Tongue (tissue), 1 donor: ENCODE measurements at regions not wholly inside any gene's neighbourhood (a gene's known extent, or its start where the extent isn't known, plus 50 kb on each side); places are given as distances from the start of the nearest gene placed in this dataset.
A peak's percentile ranks its signal among the peaks of the same experiment; 100 is the strongest.
"Not testable (repeated sequence)": the region's sequence is repeated elsewhere in the genome, so short reads cannot be mapped to it uniquely, and the experiment has no call there.

Source experiments
- DNase-seq: peaks from one replicate; pipeline ENCODE4 v3.0.0-alpha.2; 2015

GRCh38 chr18:1133541-1133940 lies 228.9 kb downstream of the ADCYAP1 start:
- DNase-seq, result peak; percentile 2

DNA sequence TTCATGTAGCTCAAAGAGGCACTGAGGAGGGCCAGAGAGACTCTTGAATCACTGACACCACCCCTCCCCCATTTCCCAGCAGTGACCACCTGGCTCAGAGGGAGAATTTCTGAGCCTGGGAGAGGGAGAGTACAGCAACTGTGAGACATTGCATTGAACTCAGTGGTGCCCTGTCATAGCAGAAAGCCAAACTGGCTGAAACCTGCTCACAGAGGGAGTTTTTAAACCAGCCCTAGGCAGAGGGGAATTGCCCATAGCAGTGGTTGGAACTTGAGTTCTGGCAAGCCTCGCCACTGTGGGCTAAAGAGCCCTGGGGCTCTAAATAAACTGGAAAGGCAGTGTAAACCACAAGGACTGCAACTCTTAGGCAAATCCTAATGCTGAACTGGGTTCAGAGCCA lies 243.1 kb downstream of the ADCYAP1 start:
- no peak for DNase-seq

DNA sequence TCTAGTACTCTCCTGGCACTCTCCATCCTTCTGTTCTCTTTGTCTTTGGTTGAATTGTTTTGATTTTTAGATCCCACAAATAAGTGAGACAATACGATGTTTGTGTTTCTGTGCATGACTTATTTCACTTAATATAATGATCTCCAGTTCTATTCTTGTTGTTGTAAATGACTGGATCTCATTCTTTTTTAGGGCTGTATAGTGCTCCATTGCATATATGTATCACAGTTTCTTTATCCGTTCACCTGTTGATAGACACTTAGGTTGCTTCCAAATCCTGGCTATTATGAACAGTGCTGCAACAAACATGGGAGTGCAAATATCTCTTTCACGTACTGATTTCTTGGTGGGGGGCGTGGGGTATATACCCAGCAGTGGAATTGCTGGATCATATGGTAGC lies 245.0 kb downstream of the ADCYAP1 start:
- no peak for DNase-seq

DNA sequence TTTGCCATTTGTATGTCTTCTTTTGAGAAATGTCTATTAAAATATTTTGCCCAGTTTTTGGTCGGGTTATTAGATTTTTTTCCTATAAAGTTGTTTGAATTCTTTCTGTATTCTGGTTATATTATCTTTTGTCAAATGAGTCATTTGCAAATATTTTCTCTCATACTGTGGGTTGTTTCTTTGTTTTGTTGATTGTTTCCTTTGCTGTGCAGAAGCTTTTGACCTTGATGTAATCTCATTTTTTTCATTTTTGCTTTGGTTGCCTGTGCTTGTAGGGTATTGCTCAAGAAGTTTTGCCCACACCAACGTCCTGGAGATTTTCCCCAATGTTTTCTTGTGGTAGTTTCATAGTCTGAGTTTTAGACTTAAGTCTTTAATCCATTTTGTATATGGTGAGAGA lies 245.7 kb downstream of the ADCYAP1 start:
- DNase-seq, result no peak

- not testable (repeated sequence) for DNase-seq
These were observed 248.3 kb downstream of the ADCYAP1 start for GRCh38 chr18:1152958-1153357.

- no peak for DNase-seq
These were observed 268.9 kb downstream of the ADCYAP1 start for GRCh38 chr18:1173593-1173992.

GRCh38 chr18:1177232-1177631 lies 272.6 kb downstream of the ADCYAP1 start:
- no peak for DNase-seq

- no peak for DNase-seq
These were observed 286.7 kb downstream of the ADCYAP1 start for GRCh38 chr18:1191341-1191740.

DNA sequence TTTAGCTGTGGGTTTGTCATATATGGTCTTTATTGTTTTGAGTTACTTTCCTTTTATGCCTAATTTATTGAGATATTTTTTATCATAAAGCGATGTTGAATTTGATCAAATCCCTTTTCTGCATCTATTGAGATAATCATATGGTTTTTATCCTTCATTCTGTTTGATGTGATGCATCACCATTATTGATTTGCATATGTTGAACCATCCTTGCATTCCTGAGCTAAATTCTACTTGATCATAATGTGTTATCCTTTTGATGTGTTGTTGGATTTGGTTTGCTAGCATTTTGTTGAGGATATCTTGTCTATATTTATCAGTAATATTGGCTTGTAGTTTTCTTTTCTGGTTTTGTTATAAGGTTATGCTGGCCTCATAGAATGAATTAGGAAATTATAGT lies 308.5 kb downstream of the ADCYAP1 start:
- no peak for DNase-seq

GRCh38 chr18:1222880-1223279 lies 318.2 kb downstream of the ADCYAP1 start:
- no peak for DNase-seq

DNA sequence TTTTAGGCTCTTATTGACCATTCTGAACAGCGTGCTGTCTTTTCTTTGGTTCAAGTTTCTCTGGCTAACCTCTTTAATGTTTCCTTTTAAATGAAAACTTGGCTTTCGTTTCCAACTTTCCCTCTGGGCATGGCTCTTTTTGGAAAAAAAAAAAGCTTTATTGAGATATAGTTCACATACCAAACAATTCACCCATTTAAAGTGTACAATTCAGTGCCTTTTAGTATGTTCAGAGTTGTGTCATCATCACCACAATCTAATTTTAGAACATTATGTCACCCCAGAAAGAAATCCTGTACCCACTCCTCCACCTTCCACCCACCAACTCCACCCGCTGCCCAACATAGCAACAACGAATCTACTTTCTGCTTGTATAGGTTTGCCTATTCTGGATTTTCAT lies 322.4 kb downstream of the ADCYAP1 start:
- no peak for DNase-seq

DNA sequence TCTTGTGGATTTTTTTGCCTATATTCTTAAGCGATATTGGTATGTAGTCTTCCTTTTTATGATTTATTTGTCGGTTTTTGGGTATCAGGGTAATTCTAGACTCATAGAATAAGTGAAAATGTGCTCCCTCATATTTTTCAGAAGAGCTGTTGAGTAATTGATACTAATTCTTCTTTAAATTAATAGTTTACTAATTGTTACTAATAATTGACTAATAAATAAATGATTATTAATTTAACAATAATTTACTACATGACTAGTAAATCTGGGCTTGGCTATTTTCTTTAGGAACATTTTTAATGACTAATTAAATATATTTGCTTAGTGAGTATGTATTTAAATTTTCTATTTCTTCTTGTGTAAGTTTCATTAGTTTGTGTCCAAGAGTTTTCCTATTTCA lies 325.0 kb downstream of the ADCYAP1 start:
- no peak for DNase-seq

DNA sequence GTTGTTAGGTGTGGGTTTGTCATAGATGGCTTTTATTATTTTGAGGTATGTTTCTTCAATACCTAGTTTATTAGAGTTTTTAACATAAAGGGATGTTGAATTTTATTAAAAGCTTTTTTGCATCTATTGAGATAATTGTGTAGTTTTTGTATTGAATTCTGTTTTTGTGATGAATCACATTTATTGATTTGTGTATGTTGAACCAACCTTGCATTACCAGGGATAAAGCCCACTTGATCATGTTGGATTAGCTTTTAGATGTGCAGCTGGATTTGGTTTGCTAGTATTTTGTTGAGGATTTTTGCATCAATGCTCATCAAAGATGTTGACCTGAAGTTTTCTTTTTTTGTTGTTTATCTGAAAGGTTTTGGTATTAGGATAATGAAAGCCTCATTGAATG lies 328.2 kb downstream of the ADCYAP1 start:
- DNase-seq, result no peak

DNA sequence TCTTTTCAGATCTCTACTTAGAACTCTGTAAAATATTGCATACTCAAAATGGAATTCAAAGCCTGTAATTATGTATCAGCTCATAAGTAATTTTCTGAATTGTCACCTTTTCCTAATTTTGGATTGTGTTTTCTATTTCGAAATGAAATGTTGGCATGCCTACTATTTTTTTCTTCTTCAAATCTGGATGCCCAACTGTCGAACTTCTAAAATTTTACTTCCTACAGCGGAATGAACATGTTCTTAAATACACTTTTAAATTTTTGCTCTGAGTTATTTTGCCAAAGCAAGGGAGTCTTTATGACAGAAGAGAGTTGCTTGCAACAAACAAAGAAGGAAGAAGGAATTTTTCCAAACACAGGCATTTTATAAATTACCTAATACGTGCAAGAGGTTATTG lies 336.0 kb downstream of the ADCYAP1 start:
- no peak for DNase-seq

DNA sequence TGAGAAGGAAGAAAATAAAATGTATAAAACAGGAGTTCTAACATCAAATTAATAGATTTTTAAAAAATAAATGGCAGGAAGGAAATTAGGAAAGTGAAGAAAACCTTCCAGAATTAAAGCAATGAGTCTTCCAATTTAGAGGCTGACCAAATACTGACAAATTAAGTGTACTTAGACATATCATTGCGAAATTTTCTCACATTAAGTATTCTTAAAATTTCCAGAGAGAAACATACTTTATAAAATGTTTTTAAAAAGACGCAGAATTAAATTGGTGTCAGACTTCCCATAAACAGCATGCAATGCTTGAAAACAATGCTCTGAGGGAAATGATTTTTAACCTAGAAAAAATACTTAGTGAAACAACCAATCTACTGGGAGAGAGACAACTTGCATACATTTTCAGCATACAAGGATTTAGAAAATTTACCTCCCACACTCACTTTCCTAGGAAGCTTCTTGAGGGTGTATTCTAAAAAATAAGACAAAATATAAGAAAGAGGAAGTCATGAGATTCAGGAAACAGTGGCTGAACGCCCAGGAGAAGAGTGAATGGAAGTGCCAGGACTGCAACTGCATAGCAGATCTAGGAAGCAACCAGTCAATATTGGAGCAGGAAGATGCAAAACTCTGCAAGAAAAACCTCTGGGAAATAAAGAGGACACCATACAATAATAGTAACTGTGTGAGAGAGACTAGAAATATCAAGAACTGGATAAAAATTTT lies 339.9 kb downstream of the ADCYAP1 start:
- no peak for DNase-seq

DNA sequence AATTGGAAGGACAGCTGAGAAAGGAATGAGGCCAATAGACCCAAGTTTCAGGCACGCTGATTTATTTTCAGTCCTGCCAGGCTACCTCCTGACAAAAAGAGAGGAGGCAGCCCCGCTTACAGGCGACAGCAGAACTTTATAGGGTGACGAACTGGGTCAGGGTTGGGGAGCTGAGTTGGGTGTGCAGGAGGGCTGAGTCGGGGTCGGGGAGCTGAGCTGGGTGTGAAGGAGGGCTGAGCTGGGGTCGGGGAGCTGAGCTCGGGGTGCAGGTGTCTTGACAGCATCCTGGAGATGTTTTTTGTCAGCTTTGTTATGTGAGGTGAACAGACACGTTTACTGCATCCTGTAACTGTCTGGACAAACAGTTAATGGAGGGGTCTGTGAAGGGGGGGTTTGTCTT lies 342.2 kb downstream of the ADCYAP1 start:
- DNase-seq, result no peak

DNA sequence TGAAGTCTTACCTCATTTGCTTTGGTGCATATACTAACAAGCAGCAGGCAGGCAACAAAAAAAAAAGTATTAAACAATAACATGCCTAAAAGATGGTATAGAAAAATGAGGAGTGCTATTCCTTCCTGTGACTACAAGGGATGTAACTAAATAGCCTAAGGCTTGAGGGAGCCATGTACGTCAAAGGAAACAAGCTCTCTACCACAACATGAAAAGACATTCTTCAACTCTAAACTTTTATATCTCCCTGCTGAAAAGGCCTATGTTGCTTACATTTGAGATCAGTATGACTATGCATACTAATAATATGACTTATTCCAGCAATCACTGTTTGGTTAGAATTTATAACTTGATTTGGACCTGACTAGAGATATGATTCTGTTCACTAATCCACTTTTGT lies 347.9 kb downstream of the ADCYAP1 start:
- no peak for DNase-seq

DNA sequence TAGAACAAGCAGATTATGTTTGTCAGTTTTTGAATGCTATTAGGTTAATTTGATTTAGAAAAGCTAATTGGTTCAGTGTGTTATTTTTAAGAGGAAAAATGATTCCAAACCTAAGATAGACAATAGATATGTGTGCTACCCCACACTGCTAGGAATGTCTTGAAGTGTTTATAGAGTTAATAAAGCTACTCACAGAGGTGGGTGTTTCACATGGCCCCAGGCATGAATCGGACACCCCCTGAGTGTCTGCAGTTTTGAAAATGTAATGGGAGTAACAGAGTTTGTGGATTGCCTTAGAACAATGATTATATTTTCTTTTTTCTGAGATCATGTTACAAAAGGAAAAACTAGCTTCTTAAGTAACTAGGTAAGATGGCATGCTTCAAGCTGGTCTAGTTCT lies 348.3 kb downstream of the ADCYAP1 start:
- DNase-seq, result no peak

GRCh38 chr18:1253827-1254226 lies 349.2 kb downstream of the ADCYAP1 start:
- no peak for DNase-seq

GRCh38 chr18:1261054-1261453 lies 356.4 kb downstream of the ADCYAP1 start:
- no peak for DNase-seq

- no peak for DNase-seq
These were observed 362.4 kb downstream of the ADCYAP1 start for GRCh38 chr18:1267021-1267420.

GRCh38 chr18:1270081-1270480 lies 365.4 kb downstream of the ADCYAP1 start:
- DNase-seq, result no peak

DNA sequence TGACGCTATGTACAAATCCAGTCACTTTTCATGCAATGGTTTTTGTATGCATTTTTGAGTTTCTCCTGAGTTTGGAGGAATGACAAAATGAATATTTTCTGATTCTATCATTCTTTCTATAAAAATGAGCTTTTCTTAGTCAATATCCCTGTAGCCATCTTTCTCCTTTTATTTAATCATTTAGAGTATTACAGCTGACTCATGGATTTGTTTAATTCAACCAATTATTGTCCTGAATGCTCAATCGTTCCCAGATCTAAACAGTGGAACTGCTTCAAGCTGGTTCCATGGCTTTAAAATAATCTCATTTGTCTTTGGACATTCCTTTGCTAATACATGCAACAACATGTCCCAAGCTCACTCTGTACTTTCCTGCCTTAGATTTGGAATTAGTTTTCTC lies 368.8 kb downstream of the ADCYAP1 start:
- no peak for DNase-seq

GRCh38 chr18:1292167-1292566 lies 387.5 kb downstream of the ADCYAP1 start:
- no peak for DNase-seq

- DNase-seq, result no peak
These were observed 389.6 kb downstream of the ADCYAP1 start for GRCh38 chr18:1294229-1294628.
